DND-41 (cell line): ENCODE measurements at regions not wholly inside any gene's neighbourhood (a gene's known extent, or its start where the extent isn't known, plus 50 kb on each side); places are given as distances from the start of the nearest gene placed in this dataset.

Experiments used
- EZH2 ChIP-seq: IDR thresholded peaks from 3 replicates; pipeline ENCODE4 v1.6.1; 2012; ENCODE audit warnings: borderline replicate concordance, low read depth, mild to moderate bottlenecking, moderate library complexity, low read length, inconsistent platforms; ENCODE audit not compliant: severe bottlenecking
- TF ChIP-seq, protein P1 (sequence below): IDR thresholded peaks from 2 replicates; pipeline ENCODE4 v1.5.1; 2012; ENCODE audit warnings: borderline replicate concordance, low read length, moderate library complexity, mild to moderate bottlenecking; ENCODE audit not compliant: poor library complexity, severe bottlenecking; ENCODE audit errors: extremely low read depth

DNA sequence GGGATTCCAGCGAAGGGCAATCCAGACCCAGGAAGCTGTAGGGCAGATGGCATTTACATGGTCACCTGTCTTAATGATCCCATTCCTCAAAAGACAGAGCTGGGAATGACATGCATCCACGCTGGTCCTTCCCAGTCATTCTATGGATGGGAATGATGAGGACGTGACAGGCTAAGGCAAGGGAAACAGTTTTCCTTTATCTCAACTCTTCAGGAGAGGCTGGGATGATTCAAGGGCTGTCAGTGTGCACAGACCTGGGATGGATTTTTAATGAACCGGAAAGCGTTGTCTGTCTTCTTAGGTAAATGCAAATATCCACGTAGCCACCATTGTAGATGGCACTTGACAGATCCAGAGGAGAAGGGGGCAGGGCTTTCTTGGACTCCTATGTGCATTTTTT, 483.2 kb upstream of the EEF2KMT start:
- TF ChIP-seq EZH2: no peak
- TF ChIP-seq, protein P1, sequence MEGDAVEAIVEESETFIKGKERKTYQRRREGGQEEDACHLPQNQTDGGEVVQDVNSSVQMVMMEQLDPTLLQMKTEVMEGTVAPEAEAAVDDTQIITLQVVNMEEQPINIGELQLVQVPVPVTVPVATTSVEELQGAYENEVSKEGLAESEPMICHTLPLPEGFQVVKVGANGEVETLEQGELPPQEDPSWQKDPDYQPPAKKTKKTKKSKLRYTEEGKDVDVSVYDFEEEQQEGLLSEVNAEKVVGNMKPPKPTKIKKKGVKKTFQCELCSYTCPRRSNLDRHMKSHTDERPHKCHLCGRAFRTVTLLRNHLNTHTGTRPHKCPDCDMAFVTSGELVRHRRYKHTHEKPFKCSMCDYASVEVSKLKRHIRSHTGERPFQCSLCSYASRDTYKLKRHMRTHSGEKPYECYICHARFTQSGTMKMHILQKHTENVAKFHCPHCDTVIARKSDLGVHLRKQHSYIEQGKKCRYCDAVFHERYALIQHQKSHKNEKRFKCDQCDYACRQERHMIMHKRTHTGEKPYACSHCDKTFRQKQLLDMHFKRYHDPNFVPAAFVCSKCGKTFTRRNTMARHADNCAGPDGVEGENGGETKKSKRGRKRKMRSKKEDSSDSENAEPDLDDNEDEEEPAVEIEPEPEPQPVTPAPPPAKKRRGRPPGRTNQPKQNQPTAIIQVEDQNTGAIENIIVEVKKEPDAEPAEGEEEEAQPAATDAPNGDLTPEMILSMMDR: no peak
